Pancreas (tissue), 10 donors: ENCODE measurements at regions not wholly inside any gene's neighbourhood (a gene's known extent, or its start where the extent isn't known, plus 50 kb on each side); places are given as distances from the start of the nearest gene placed in this dataset.
A peak's percentile ranks its signal among the peaks of the same experiment; 100 is the strongest.
"Not testable (repeated sequence)": the region's sequence is repeated elsewhere in the genome, so short reads cannot be mapped to it uniquely, and the experiment has no call there.

ENCODE experiments used
- ATAC-seq, 4 donors: fragments of 200-7000 bp; cut with Tn5 transposase; one replicate each; pipeline versions ENCODE4 v1.8.0 to v1.9.1; 2020; ENCODE audit warnings: mild to moderate bottlenecking in 4 of 4, moderate library complexity in 4 of 4
- DNase-seq, 6 donors: peaks; one replicate each; pipeline ENCODE4 v3.0.0-alpha.2; 2020
- FAIRE-seq: peaks from 2 replicates; lab custom pipeline; 2012; peaks lifted over from hg19 to GRCh38; lab: Jason Lieb, UNC
- H3K27ac ChIP-seq, 4 donors: fragments of 200-600 bp; sonication (generic); 1 replicate in 3 of 4; 2 replicates in 1 of 4; pipeline versions ENCODE4 v1.5.0 to v1.8.0; 2020
- H3K27me3 ChIP-seq, 4 donors: fragments of 200-600 bp; one replicate each; pipeline ENCODE4 v1.8.0; 2021
- H3K36me3 ChIP-seq, 3 donors: fragments of 200-600 bp; sonication (generic) in 1 of 3; one replicate each; pipeline versions ENCODE4 v1.5.0 to v1.8.0; 2020 to 2021
- H3K4me1 ChIP-seq, 3 donors: fragments of 200-600 bp; one replicate each; pipeline ENCODE4 v1.8.0; 2021
- H3K4me3 ChIP-seq, 4 donors: fragments of 200-600 bp; sonication (generic) in 2 of 4; one replicate each; pipeline versions ENCODE4 v1.5.0 to v1.8.0; 2020 to 2021
- H3K9me3 ChIP-seq, 4 donors: fragments of 200-600 bp; one replicate each; pipeline ENCODE4 v1.8.0; 2021
- CTCF ChIP-seq, 4 donors: fragments of 200-600 bp; sonication (generic) in 3 of 4; IDR thresholded peaks; one replicate each; pipeline versions ENCODE4 v1.5.0 to v1.8.0; 2021; ENCODE audit warnings: antibody characterized with exemption in 4 of 4
- WGBS, 2 donors: extraction: QIAGEN DNeasy Blood & Tissue Kit; methylation state at CpG; one replicate each; pipeline ENCODE4 v1.1.7; 2013; 5-methylcytosine and 5-hydroxymethylcytosine counted together
- intact Hi-C, 3 donors: fragments of 100-400 bp; cut with DNase I; formaldehyde crosslinking; loops; one replicate each; pipeline versions ENCODE4 v1.11.1 to v1.14.2; 2022
- donor health status: healthy with polysubstance abuse.
- donor health status: DM: no; HTN: no; CAD: no; lungs with moderate emphysema.
- donor health status: DM: no; HTN: no; CAD: no.
- donor health status: control.
- donor health status: control.
- donor health status: Bipolar disorder and iron deficiency.
- donor health status: DM: yes; HTN: yes; CAD: no.
- donor health status: DM: no; HTN: no; CAD: no.
- donor health status: DM: no; HTN: no; CAD: no.
- donor health status: DM: yes; HTN: yes; CAD: no.

GRCh38 chr7:156522801-156523200 is 117.8 kb upstream of the RNF32 start:
- peaks cover 0 to 7% (median 4%) of the 10 kb centered on the region in 3 donors for H3K4me1 ChIP-seq
- no peak for TF ChIP-seq CTCF (IDR thresholded peaks at IDR 0.05)
- H3K36me3 ChIP-seq = no peaks in the 10 kb centered on the region
- H3K27me3 ChIP-seq = no peaks in the 10 kb centered on the region
- intact Hi-C loops = no loop called here
- WGBS, 2 donors = 93 to 96% methylated on average over 17 of the region's 17 CpGs
- no peak for FAIRE-seq
- no peak overlapping the region for H3K27ac ChIP-seq
- ATAC-seq = no peak
- no peaks in the 10 kb centered on the region for H3K9me3 ChIP-seq
- no peak overlapping the region for H3K4me3 ChIP-seq
- DNase-seq = no peak

GRCh38 chr7:156519070-156519469 is 121.5 kb upstream of the RNF32 start:
- Histone ChIP-seq H3K27ac (no peak overlapping the region), H3K36me3 (no peaks in the 10 kb centered on the region), H3K4me3 (no peak overlapping the region), H3K9me3 (no peaks in the 10 kb centered on the region), H3K27me3 (no peaks in the 10 kb centered on the region), H3K4me1 (peaks cover 0 to 3% (median 0%) of the 10 kb centered on the region in 3 donors)
- DNase-seq = no peak
- intact Hi-C loops = no loop called here
- no peak for ATAC-seq
- TF ChIP-seq CTCF (IDR thresholded peaks at IDR 0.05) = no peak
- FAIRE-seq = no peak
- 88 to 90% methylated on average over 12 of the region's 12 CpGs for WGBS, 2 donors

- intact Hi-C loops = no loop called here
- no peak for ATAC-seq
- 81 to 90% methylated on average over 7 of the region's 7 CpGs for WGBS, 2 donors
These were observed 122.1 kb upstream of the RNF32 start for GRCh38 chr7:156518466-156518865.

GRCh38 chr7:156517858-156518257 is 122.7 kb upstream of the RNF32 start:
- DNase-seq, H3K4me1 ChIP-seq, H3K9me3 ChIP-seq, intact Hi-C loops, H3K27me3 ChIP-seq, ATAC-seq, H3K36me3 ChIP-seq, H3K4me3 ChIP-seq, H3K27ac ChIP-seq, FAIRE-seq: not testable (repeated sequence)
- 67 to 70% methylated on average over 7 to 8 of the region's 8 CpGs for WGBS, 2 donors

More at GRCh38 chr7:156518466-156518865, 122.1 kb upstream of the RNF32 start:
- no peaks in the 10 kb centered on the region for H3K36me3 ChIP-seq
- H3K9me3 ChIP-seq = no peaks in the 10 kb centered on the region
- no peaks in the 10 kb centered on the region for H3K27me3 ChIP-seq
- peaks cover 0 to 3% (median 0%) of the 10 kb centered on the region in 3 donors for H3K4me1 ChIP-seq
- H3K27ac ChIP-seq = no peak overlapping the region
- H3K4me3 ChIP-seq = no peak overlapping the region
- TF ChIP-seq CTCF (IDR thresholded peaks at IDR 0.05) = no peak
- DNase-seq (no peak), FAIRE-seq (no peak)

- no peak for TF ChIP-seq CTCF (IDR thresholded peaks at IDR 0.05)
- FAIRE-seq = no peak
- no peak for ATAC-seq
- no peak for DNase-seq
- WGBS, 2 donors = 87 to 92% methylated on average over 2 of the region's 2 CpGs
- intact Hi-C loops = no loop called here
- H3K4me3 ChIP-seq = peak overlapping the region in 1 of 4 donors; percentile 28
- no peaks in the 10 kb centered on the region for H3K36me3 ChIP-seq
- H3K9me3 ChIP-seq = no peaks in the 10 kb centered on the region
- no peaks in the 10 kb centered on the region for H3K27me3 ChIP-seq
- no peak overlapping the region for H3K27ac ChIP-seq
- H3K4me1 ChIP-seq = peaks cover 0 to 3% (median 0%) of the 10 kb centered on the region in 3 donors
These were observed 123.7 kb upstream of the RNF32 start for GRCh38 chr7:156516791-156517378.
